ENCODE measurements at regions not wholly inside any gene's neighbourhood (a gene's known extent, or its start where the extent isn't known, plus 50 kb on each side); places are given as distances from the start of the nearest gene placed in this dataset.

- Histone ChIP-seq H3K4me2 (no peak overlapping the region), H3K4me3 (no peak overlapping the region), H3K27ac (no peak overlapping the region), H3K4me1 (no peaks in the 10 kb centered on the region), H3K9me3 (no peaks in the 10 kb centered on the region; the same call in 2 of the 3 replicates)
- DNase-seq (ENCODE audit: low read depth in 1 of 2, low spot score in 1 of 2) (no peak), ATAC-seq (no peak), FAIRE-seq (no peak)
- TF ChIP-seq, protein P1, sequence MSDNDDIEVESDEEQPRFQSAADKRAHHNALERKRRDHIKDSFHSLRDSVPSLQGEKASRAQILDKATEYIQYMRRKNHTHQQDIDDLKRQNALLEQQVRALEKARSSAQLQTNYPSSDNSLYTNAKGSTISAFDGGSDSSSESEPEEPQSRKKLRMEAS (IDR thresholded peaks at IDR 0.05): no peak
- peak; percentile 31 for TF ChIP-seq MAFK (IDR thresholded peaks at IDR 0.05; ENCODE audit: partially characterized antibody)
- ChIA-PET CTCF (no interaction called here), POLR2A (no interaction called here)
- WGBS (ENCODE audit: missing lambda C conversion rate): 66% methylated on average over 14 of the region's 14 CpGs
These were observed 241.3 kb downstream of the EMX2 start for GRCh38 chr10:117783698-117784395.

GRCh38 chr10:117784776-117785175 lies 242.2 kb downstream of the EMX2 start:
- TF ChIP-seq NPAS2 (CRISPR knock-in tag; IDR thresholded peaks at IDR 0.05; ENCODE audit: borderline replicate concordance) (no peak), TFCP2L1 (CRISPR knock-in tag; IDR thresholded peaks at IDR 0.05) (no peak), RARB (CRISPR knock-in tag; IDR thresholded peaks at IDR 0.05) (no peak), JUNB (IDR thresholded peaks at IDR 0.05) (no peak), FOSL2 (IDR thresholded peaks at IDR 0.05) (no peak), FOSL2 (CRISPR knock-in tag; IDR thresholded peaks at IDR 0.05) (no peak), RNF2 (IDR thresholded peaks at IDR 0.05; ENCODE audit: borderline replicate concordance, low read depth) (no peak), JUN (IDR thresholded peaks at IDR 0.05) (no peak), MAZ (IDR thresholded peaks at IDR 0.05; ENCODE audit: borderline replicate concordance, low read depth, low read length) (no peak), HOXA7 (CRISPR knock-in tag; IDR thresholded peaks at IDR 0.05) (no peak), MYC (IDR thresholded peaks at IDR 0.05; ENCODE audit: borderline replicate concordance, low read length) (no peak), RFX5 (IDR thresholded peaks at IDR 0.05) (no peak), POLR2A (IDR thresholded peaks at IDR 0.05; ENCODE audit: low read length) (no peak), ATOH8 (CRISPR knock-in tag; IDR thresholded peaks at IDR 0.05; ENCODE audit: low read depth) (no peak), SREBF2 (IDR thresholded peaks at IDR 0.05) (no peak), ESRRA (IDR thresholded peaks at IDR 0.05; ENCODE audit: borderline replicate concordance, low read length) (no peak), HDAC2 (IDR thresholded peaks at IDR 0.05) (no peak), EHMT2 (IDR thresholded peaks at IDR 0.05; ENCODE audit: low read depth) (no peak), EHF (CRISPR knock-in tag; IDR thresholded peaks at IDR 0.05) (no peak)
- Histone ChIP-seq H3K4me3 (no peak overlapping the region), H3K4me1 (no peaks in the 10 kb centered on the region), H3K4me2 (no peak overlapping the region), H3K27ac (no peak overlapping the region), H3K9me3 (no peaks in the 10 kb centered on the region)
- WGBS (ENCODE audit: missing lambda C conversion rate): 28% methylated on average over 3 of the region's 3 CpGs
- CTCF ChIA-PET: no interaction called here
- no peak for FAIRE-seq
- DNase-seq (ENCODE audit: low read depth in 1 of 2, low spot score in 1 of 2): no peak
- POLR2A ChIA-PET: no interaction called here
- ATAC-seq: no peak

DNA sequence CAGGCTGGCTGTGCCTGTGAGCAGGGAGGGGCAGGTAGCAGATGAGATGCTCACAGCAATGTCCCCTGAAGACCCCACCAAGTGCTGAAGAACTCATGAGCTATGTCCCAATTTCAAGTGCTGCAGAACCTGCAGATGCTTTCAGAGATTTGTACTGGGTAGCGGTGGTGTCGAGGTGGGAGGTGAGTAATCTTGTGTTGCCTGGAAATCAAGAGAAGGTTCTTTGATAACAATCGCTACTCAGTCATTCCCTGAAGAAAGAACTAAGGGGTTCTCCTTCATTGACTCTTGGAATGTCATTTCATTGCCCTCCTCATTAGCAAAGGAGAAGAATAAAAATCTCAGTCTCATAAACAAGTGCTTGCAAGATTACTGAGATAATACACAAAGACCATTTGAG lies 246.4 kb downstream of the EMX2 start:
- CTCF ChIA-PET: interaction anchor here (1.0 to 1.1 kb wide), 2 partner anchors 9 to 11 kb away, joined by 3 to 4 read pairs; no protein-coding TSS in a partner anchor

More for the DNA sequence above, 246.4 kb downstream of the EMX2 start:
- H3K4me2 ChIP-seq: no peak overlapping the region
- ATAC-seq (no peak), DNase-seq (ENCODE audit: low read depth in 1 of 2, low spot score in 1 of 2) (no peak), FAIRE-seq (no peak)
- H3K4me1 ChIP-seq: no peaks in the 10 kb centered on the region
- H3K4me3 ChIP-seq: no peak overlapping the region
- no peak overlapping the region for H3K27ac ChIP-seq
- 35% methylated on average over 3 of the region's 3 CpGs for WGBS (ENCODE audit: missing lambda C conversion rate)
- H3K9me3 ChIP-seq: no peaks in the 10 kb centered on the region
- TF ChIP-seq KDM5A (IDR thresholded peaks at IDR 0.05): no peak
- TF ChIP-seq ESRRA (IDR thresholded peaks at IDR 0.05; ENCODE audit: borderline replicate concordance, low read length): no peak
- TF ChIP-seq POLR2AphosphoS2 (conservative IDR thresholded peaks at IDR 0.05; ENCODE audit: low read length): no peak
- no peak for TF ChIP-seq FOSB (CRISPR knock-in tag; IDR thresholded peaks at IDR 0.05)
- TF ChIP-seq TFCP2L1 (CRISPR knock-in tag; IDR thresholded peaks at IDR 0.05): no peak
- TF ChIP-seq SMC3 (IDR thresholded peaks at IDR 0.05): no peak
- no peak for TF ChIP-seq TP53 (CRISPR knock-in tag; IDR thresholded peaks at IDR 0.05)
- no peak for TF ChIP-seq FOSL2 (IDR thresholded peaks at IDR 0.05)
- TF ChIP-seq FOSL2 (CRISPR knock-in tag; IDR thresholded peaks at IDR 0.05): no peak
- TF ChIP-seq CEBPB (IDR thresholded peaks at IDR 0.05): no peak
- TF ChIP-seq, protein P1 (IDR thresholded peaks at IDR 0.05): no peak
- TF ChIP-seq ZC3H11A (IDR thresholded peaks at IDR 0.05): no peak
- TF ChIP-seq MAZ (IDR thresholded peaks at IDR 0.05; ENCODE audit: borderline replicate concordance, low read depth, low read length): no peak
- TF ChIP-seq CHD4 (IDR thresholded peaks at IDR 0.05; ENCODE audit: borderline replicate concordance): no peak
- no peak for TF ChIP-seq RCOR1 (IDR thresholded peaks at IDR 0.05; ENCODE audit: low read depth, low read length)
- POLR2A ChIA-PET: no interaction called here

All from A549 (cell line).